ENCODE measurements at regions not wholly inside any gene's neighbourhood (a gene's known extent, or its start where the extent isn't known, plus 50 kb on each side); places are given as distances from the start of the nearest gene placed in this dataset.

DNA sequence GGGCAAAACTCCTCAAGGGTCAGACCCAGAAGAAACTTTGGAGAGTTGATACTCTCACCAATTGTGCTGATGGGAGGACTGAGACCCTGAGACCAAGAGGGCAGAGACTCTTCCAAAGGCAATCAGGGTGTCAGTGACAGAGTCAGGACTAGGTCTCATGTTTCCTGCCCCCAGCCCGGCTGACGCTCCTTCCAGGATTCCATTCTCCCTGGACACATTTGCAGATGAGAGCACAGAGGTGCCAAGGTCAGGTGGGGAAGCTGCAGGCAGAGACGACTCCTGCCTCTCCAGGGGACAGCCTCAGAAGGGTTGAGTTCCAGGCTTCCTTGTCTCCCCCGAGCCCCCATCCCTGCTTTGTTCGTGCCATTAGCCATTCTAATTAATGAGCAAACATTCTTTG lies 174.1 kb downstream of the WSCD1 start:
- H3K4me2 ChIP-seq = no peak overlapping the region

GRCh38 chr17:6243186-6243585 lies 173.0 kb downstream of the WSCD1 start:
- no peak for DNase-seq
- intact Hi-C loops (cut with micrococcal nuclease; ENCODE audit: unreplicated experiment) = no loop called here
- Histone ChIP-seq H4K20me1 (ENCODE audit: insufficient read depth) (no peaks in the 10 kb centered on the region; the same call in 1 of the 2 replicates), H3K36me3 (ENCODE audit: low read depth) (no peaks in the 10 kb centered on the region), H3K9me2 (ENCODE audit: insufficient read depth) (no peaks in the 10 kb centered on the region), H3K27me3 (ENCODE audit: insufficient read depth, low read depth) (peaks cover 98% of the 10 kb centered on the region), H3K4me3 (no peak overlapping the region), H3K79me2 (ENCODE audit: low read depth) (no peaks in the 10 kb centered on the region), H3F3A (ENCODE audit: insufficient read depth, low read depth) (no peaks in the 10 kb centered on the region), H2AFZ (no peak overlapping the region), H3K27ac (no peak overlapping the region), H3K4me1 (replicated peaks; ENCODE audit: insufficient read depth) (no peaks in the 10 kb centered on the region), H3K4me2 (no peak overlapping the region), H3K9me3 (ENCODE audit: insufficient read depth, low read depth) (no peaks in the 10 kb centered on the region)
- BruUV-seq (replicated peaks) = no TSS peak
- ChIA-PET POLR2A (ENCODE audit: unreplicated experiment) (no interaction called here), CTCF (no interaction called here)
- TF ChIP-seq, protein P1, sequence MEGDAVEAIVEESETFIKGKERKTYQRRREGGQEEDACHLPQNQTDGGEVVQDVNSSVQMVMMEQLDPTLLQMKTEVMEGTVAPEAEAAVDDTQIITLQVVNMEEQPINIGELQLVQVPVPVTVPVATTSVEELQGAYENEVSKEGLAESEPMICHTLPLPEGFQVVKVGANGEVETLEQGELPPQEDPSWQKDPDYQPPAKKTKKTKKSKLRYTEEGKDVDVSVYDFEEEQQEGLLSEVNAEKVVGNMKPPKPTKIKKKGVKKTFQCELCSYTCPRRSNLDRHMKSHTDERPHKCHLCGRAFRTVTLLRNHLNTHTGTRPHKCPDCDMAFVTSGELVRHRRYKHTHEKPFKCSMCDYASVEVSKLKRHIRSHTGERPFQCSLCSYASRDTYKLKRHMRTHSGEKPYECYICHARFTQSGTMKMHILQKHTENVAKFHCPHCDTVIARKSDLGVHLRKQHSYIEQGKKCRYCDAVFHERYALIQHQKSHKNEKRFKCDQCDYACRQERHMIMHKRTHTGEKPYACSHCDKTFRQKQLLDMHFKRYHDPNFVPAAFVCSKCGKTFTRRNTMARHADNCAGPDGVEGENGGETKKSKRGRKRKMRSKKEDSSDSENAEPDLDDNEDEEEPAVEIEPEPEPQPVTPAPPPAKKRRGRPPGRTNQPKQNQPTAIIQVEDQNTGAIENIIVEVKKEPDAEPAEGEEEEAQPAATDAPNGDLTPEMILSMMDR (conservative IDR thresholded peaks at IDR 0.05) = no peak
- TF ChIP-seq EZH2 (IDR thresholded peaks at IDR 0.05; ENCODE audit: low read depth) = no peak

More for the DNA sequence above, 174.1 kb downstream of the WSCD1 start:
- intact Hi-C loops (cut with micrococcal nuclease; ENCODE audit: unreplicated experiment) = no loop called here
- Histone ChIP-seq H4K20me1 (ENCODE audit: insufficient read depth) (no peaks in the 10 kb centered on the region; the same call in 1 of the 2 replicates), H3K27me3 (ENCODE audit: insufficient read depth, low read depth) (peaks cover 98% of the 10 kb centered on the region), H3K4me1 (replicated peaks; ENCODE audit: insufficient read depth) (no peaks in the 10 kb centered on the region), H3K27ac (no peak overlapping the region), H3K9me2 (ENCODE audit: insufficient read depth) (no peaks in the 10 kb centered on the region), H3F3A (ENCODE audit: insufficient read depth, low read depth) (no peaks in the 10 kb centered on the region), H3K4me3 (no peak overlapping the region), H3K79me2 (ENCODE audit: low read depth) (no peaks in the 10 kb centered on the region), H3K9me3 (ENCODE audit: insufficient read depth, low read depth) (no peaks in the 10 kb centered on the region), H2AFZ (no peak overlapping the region), H3K36me3 (ENCODE audit: low read depth) (no peaks in the 10 kb centered on the region)
- no TSS peak for BruUV-seq (replicated peaks)
- TF ChIP-seq, protein P1 (conservative IDR thresholded peaks at IDR 0.05) = no peak
- TF ChIP-seq EZH2 (IDR thresholded peaks at IDR 0.05; ENCODE audit: low read depth) = no peak
- ChIA-PET CTCF (no interaction called here), POLR2A (ENCODE audit: unreplicated experiment) (no interaction called here)
- DNase-seq = no peak

GRCh38 chr17:6241996-6242395 lies 171.8 kb downstream of the WSCD1 start:
- H3K9me2 ChIP-seq (ENCODE audit: insufficient read depth) = no peaks in the 10 kb centered on the region
- no peak for TF ChIP-seq EZH2 (IDR thresholded peaks at IDR 0.05; ENCODE audit: low read depth)
- TF ChIP-seq, protein P1 (conservative IDR thresholded peaks at IDR 0.05) = no peak
- no peak overlapping the region for H2AFZ ChIP-seq
- H3K79me2 ChIP-seq (ENCODE audit: low read depth) = no peaks in the 10 kb centered on the region
- no peaks in the 10 kb centered on the region for H3K36me3 ChIP-seq (ENCODE audit: low read depth)
- no peak overlapping the region for H3K27ac ChIP-seq
- no peak overlapping the region for H3K4me3 ChIP-seq
- intact Hi-C loops (cut with micrococcal nuclease; ENCODE audit: unreplicated experiment) = no loop called here
- peaks cover 98% of the 10 kb centered on the region for H3K27me3 ChIP-seq (ENCODE audit: insufficient read depth, low read depth)
- no peak overlapping the region for H3K4me2 ChIP-seq
- DNase-seq = no peak
- no TSS peak for BruUV-seq (replicated peaks)
- ChIA-PET CTCF (no interaction called here), POLR2A (ENCODE audit: unreplicated experiment) (no interaction called here)
- H4K20me1 ChIP-seq (ENCODE audit: insufficient read depth) = peaks cover 7% of the 10 kb centered on the region; the same call in 1 of the 2 replicates
- H3F3A ChIP-seq (ENCODE audit: insufficient read depth, low read depth) = no peaks in the 10 kb centered on the region
- H3K4me1 ChIP-seq (replicated peaks; ENCODE audit: insufficient read depth) = no peaks in the 10 kb centered on the region
- H3K9me3 ChIP-seq (ENCODE audit: insufficient read depth, low read depth) = no peaks in the 10 kb centered on the region
